NCI-H1694 (cell line): ENCODE measurements at regions not wholly inside any gene's neighbourhood (a gene's known extent, or its start where the extent isn't known, plus 50 kb on each side); places are given as distances from the start of the nearest gene placed in this dataset.
"Not testable (repeated sequence)": the region's sequence is repeated elsewhere in the genome, so short reads cannot be mapped to it uniquely, and the experiment has no call there.

Experiments used
- DNase-seq: peaks from one replicate; lab custom pipeline; 2025; lab: John Stamatoyannopoulos, UW

DNA sequence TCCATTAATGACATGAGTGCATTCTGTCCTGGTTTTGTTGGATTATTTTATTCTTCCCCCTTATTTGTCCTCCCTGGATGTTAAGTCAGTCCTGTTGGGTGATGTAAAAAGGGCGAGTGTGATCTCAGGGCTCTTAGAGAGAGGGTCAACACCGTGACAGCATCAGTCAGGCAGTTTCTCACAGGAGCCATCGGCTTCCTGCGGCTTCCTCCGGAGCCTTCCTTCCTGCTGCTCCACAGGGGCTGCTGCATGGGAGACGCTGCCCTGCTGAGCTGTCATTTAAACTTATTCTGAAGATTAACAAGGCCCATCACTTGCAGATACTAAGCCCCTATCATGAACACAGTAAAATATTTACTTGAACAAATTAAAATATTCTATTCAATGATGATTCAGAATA, 211.3 kb downstream of the SPATA31A1 start:
- DNase-seq, result not testable (repeated sequence)

DNA sequence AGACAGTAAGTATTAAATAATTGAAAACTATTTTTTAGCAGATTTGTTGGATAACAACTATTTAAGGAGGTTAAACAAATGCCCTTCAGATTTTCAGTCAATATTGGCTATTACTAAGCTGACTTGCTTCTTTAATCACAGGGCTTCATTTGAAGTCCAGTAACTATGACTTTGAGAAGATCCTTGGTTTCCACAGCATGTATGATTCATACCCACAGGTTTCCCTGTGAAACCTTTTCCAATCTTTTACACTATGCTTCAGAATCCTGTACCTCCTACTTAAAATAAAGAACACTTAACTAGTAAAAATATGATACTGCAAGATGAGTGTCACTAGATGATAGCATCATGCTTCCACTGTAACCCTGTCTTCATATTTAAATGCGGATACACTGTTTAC, 211.9 kb downstream of the SPATA31A1 start:
- DNase-seq, result not testable (repeated sequence)

DNA sequence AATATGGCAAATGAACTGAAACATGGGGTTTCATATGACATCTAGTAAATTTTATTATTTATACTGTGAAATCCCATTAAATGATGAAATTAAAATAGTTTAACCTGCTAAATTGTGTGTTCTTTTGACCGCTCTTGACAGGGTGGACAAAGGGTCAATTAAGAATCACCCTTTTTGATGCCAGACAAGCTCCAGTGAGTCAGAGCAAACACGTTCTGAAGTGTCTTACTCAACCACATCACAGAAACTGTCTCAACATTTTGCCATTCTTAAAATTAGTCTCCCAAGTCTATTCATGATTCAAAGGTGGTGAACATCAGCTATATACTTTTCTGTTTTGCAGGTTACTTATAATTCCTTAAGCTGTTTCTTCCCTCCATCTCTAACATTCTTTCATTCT, 213.4 kb downstream of the SPATA31A1 start:
- DNase-seq, result not testable (repeated sequence)

DNA sequence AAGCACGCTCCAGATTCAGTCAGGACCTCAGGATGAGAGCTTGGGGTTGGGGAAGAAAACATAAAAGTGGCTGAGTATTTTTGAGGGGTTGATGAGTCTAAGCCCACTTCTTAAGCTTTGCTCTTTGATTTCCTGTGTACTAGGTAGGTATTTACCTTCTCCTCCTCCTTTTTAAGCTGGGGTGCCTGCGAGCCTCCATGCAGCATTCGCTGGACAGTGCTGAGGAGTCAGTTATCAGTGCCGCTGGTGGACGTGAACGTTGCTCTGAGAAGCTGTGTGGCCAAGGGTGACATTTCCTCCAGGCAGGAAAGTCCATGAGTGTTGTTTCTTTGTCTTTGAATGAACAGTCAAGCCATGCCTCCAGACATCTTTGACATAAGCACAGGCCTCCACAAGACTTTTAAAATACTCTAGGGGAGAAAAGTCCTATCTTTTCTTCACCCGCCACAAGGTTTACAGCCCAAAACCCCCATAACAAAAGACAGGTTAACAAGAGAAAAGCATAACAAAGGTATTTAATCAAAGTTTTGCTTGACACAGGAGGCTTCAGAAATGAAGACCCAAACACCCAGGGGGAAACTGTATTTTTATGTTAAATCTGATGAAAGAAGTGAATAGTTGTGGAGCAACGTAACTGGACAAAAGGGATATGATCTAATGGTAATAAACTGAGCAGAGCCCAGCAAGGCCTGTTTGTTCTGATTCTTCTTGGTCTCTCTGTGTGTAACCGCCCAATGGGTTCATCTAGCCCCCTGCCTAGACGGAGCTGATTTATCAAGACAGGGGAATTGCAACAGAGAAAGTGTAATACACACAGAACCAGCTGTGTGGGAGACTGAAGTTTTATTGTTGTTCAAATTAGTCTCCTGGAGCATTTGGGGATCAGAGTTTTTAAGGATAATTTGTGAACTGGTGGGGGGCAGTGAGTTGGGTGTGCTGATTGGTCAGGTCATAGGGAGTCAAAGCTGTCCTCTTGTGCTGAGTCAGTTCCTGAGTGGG, 217.9 kb downstream of the SPATA31A1 start:
- not testable (repeated sequence) for DNase-seq

DNA sequence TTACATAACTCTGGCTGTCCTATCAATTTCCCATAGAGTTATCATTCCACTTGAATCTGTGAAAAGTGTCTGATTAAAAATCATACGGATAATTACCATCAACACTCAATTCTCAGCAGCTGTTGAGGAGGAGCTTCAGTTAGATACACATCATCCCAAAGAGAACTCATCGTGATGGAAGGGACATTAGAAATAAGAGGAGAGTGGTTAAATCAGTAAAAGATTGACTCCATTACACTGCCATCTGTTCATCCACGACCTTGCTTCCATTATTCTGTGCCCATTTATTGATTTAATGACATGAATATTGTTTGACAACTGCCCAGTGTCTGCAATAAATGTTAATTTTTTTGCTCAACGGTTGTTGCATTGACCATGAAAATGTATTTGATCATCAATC, 223.5 kb downstream of the SPATA31A1 start:
- not testable (repeated sequence) for DNase-seq

DNA sequence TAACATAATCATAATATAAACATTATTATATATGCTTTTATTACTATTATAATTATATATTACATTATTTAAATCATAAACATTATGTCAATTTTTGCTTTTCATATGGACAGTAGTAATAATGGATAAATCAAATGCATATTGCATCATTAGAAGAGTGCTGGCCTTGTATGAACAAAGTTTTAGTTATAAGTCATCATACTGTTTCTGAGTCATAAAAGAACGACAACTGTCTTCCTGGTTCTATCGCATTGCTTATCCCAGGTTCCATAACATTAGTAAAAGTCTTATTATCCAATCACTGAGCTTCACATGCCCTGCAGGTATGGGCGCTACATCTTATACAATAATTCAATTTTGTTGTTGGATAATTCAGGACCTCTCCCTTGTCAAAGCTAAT, 225.8 kb downstream of the SPATA31A1 start:
- not testable (repeated sequence) for DNase-seq

DNA sequence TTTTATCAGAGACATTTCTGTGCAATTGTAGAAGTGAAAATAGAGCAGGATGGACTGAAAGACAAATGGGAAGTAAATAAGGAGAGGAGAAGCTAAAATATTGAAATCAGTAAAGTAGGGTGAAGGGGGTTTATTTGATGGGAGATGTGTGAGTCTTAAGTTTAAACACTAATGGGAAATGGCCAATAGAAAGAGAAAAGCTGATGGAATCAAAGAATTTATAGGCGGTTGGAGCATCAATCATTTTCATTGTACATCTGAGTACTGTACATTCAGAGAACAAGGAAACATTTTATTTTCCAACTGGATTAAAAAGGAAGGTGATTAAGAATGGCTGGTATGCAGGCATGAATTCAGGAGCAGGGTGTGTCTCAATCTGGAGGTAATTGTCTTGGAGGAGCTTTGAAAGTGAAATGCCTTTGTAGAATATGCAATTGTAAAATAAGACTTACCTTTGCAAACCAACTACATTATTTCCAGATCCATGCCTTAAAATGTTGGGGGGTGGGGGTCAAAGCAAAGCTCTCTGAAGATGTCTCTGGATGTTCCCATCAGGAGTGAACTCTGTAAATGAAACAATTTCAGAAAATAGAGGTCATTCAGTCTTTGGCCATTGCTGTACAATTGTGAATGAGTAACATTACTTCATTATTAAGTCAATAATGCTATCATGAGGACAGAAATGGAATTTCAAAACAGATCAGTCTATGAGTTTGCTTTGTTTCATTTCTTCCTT, 227.4 kb downstream of the SPATA31A1 start:
- not testable (repeated sequence) for DNase-seq

DNA sequence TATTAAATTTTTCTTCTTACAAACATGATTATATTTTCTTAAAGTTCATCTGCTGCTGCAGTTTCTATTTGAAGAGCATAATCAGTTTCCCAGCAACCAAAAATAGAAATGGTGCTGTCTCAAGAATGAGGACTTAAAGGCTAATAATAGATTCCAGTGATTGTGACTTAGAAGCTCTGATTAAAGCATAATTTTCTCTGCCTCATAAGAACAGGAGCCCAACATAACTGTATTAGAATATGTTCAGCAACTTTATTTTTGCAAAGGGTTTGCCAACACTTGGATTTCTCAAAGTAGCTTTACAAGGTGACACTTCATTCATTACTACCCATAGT, 227.9 kb downstream of the SPATA31A1 start:
- not testable (repeated sequence) for DNase-seq

DNA sequence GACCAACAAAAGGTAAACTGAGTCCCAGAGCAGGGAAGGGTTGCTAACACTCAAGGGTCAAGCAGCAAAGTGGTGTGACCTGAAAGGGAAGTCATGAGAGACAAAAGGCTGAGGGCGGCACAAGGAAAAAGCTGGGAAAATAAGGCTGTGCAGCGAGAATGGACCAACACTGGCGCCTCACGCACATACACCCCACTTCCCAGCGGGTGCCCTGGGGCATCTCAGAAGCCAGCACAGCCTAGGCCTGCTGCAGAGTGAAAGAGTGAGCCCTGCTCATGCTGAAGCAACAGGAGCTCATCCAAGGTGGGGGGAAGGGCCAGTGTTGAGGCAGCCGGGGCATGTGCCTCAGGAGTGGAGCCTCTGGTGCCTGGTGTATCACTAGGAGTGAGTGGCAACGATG, 229.8 kb downstream of the SPATA31A1 start:
- not testable (repeated sequence) for DNase-seq

DNA sequence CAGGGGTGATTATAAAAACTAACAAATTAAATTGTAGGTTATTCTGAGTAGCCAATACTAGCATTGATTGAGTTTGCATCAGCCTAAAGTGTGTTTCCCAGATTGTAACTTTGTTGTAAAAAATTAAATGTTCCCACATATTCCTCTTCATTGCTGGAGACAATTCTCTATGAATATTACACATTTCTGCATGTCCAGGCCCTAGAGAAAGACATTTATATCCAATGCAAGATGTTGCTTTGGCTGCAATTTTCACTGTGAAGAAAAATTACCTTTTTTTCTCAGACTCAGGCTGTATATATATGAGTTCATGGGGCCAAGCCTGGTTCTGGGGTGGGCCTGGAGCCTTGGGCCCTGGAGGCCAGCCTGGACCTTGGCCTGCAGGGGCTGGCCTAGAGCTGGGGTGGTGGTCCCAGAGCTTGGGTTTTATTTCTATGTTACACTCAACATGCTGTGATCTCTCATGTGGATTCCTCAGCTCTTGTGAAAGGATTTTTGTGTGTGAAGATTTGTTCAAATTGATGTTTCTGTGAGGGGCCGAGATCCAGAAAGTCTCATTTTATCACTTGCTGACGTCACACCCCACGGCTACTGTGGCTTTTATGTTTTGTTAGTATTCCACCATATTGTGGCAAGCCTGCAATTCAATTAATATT, 232.5 kb downstream of the SPATA31A1 start:
- DNase-seq, result no peak

DNA sequence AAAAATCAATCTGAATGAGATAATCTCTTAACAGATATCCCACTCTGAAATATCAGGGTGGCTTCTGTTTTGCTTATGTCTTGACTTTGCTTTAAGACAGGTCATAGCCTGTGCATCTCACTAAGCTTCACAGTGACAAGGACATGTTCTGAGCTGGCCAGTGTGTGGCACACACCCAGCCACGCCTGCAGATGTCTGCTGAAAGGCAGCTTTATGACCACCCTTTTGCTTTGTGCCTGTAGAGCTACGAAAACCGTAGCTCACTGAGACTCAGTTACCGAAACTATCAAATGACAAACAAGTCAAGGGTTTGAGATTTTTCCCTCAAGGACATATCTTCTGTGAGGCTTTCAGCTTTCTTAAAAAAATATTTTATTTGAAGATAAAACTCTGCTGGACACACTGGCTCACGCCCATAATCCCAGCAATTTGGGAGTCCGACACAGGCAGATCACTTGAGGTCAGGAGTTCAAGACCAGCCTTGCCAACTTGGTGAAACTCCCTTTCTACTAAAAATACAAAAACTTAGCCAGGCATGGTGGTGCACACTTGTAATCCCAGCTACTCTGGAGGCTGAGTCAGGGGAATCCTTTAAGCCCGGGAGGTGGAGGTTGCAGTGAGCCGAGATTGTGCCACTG, 233.2 kb downstream of the SPATA31A1 start:
- DNase-seq, result no peak

DNA sequence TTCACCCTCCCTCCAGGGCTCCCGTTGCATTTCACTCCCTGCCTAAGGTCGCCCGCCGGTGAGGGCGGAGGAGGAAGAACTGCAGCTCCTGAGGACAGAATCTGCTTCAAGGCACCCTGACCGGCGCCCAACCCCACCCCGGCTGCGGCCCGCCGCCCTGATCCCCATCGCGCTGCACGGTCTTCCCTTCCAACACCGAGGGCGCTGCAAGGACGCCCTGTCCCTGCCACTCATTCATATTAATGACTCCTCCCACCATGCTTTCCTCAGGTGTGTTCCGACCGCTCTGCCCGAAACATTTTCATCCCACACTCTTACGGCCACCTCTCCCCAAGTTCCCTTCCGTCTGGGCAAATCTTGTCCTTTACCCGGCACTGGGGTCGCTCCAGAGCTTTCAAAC, 248.6 kb downstream of the SPATA31A1 start:
- not testable (repeated sequence) for DNase-seq

DNA sequence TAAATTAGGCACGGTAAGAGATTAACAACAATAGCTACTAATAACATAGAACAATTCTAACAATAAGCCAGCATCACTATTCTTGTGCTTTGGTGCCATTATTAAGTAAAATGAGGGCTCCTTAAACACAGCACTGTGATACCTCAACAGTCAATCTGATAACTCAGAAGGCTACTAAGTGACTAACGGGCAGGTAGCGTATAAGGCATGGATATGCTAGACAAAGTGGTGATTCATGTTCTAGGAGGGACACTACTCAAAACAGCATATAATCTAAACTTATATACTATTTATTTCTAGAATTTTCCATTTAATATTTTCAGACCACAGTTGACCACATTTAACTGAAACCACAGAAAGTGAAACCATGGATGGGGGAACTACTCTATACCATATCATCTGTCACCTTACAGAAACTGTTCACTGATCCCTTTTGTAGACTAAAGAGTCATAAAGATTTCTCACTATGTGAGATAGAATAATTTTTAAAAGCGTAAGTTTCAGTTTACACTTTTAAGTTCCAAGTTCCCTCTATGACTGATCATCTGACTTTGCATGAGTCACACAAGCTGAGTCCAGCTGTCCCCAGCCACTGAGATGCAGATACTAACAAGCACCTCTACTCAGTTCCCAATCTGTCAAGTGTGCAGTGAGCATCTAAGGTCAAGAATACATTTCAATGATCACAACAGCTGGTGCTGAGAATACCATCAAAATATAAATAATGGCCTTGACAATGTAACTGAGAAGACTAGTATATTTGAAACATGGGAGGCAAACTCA, 256.2 kb downstream of the SPATA31A1 start:
- DNase-seq, result not testable (repeated sequence)

DNA sequence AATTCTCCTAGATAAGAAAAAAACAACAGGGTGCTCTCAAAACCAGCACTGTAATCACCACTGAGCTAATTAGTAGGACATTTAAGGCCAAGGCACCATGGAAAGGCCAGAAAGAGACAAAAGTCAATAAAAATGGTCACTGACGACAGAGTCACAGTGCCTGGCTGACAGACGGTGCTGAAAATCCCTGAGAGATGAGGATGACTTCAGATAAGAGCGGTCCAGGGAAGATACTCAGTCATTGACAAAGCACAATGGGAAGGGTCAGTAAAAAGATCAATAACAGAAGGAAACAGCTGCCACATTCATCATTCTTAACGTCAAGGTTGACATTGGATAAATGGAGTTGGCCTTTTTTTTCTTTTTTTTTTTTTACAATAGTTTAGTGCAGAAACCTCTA, 261.0 kb downstream of the SPATA31A1 start:
- DNase-seq, result not testable (repeated sequence)

DNA sequence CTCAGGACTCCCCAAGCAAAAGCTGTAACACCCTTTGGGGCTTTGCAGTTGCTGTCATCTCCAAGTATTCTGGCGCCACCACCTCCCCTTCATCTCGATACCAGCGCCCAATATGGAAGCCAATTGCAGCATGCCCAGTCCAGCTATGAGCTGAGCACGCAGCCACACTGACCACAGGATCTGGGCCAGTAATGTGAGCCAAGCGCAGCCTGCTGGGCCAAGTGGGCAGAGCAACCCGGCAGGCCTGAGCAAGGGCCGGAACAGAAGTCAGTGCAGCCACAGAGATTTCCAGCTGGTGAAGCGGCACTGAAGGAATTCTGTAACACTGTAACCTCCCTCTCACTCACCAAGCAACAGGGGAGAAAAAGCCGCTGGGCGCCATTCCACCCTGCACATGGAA, 268.6 kb downstream of the SPATA31A1 start:
- DNase-seq, result not testable (repeated sequence)

DNA sequence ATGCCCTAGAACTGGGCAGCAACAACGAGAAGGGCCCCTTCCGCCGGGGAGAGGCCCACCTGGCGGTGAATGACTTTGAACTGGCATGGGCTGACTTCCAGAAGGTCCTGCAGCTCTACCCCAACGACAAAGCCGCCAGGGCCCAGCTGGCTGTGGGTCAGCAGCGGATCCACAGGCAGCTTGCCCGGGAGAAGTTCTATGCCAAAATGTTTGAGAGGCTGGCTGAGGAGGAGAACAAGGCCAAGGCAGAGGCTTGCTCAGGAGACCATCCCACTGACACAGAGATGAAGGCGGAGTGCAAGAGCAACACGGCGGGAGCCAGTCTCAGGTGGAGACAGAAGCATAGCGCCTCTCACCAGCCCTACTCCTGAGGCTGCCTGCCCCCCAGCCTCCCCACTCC, 276.6 kb downstream of the SPATA31A1 start:
- DNase-seq, result not testable (repeated sequence)

DNA sequence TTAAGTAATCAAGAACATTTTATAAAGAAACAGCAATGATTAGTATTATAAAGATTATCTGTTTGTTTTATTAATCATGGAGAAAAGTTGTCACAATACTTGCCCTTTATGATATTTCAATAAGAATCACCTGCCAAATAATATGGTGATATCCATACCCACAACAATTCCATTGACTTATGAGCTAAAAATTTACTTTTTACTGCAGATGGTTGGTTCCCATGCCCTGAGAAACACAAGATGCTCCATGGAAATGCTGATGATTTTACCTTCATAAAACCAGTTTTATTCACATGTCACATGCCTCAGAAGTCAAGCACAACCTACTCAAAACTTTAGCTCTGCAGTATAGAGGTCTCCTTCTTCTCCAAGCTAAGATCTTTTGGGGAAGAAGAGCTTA, 293.6 kb downstream of the SPATA31A1 start:
- DNase-seq, result not testable (repeated sequence)

DNA sequence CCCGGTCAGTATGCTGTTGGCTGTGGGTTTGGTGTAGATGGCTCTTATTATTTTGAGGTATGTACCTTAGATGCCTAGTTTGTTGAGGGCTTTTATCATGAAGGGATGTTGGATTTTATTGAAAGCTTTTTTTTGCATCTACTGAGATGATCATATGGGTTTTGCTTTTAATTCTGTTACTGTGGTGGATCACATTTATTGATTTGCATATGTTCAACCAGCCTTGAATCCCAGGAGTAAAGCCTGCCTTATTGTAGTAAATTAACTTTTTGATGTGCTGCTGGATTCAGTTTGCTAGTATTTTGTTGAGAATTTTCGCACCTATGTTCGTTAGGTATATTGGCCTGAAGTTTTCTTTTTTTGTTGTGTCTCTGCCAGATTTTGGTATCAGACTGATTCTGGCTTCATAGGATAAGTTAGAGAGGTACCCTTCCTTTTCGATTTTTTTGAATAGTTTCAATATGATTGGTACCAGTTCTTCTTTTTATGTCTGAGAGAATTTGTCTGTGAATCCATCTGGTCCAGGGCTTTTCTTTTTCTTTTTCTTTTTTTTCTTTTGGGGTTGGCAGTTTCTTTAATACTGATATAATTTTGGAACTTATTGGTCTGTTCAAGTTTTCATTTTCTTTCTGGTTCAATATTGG, 301.6 kb downstream of the SPATA31A1 start:
- DNase-seq, result not testable (repeated sequence)

DNA sequence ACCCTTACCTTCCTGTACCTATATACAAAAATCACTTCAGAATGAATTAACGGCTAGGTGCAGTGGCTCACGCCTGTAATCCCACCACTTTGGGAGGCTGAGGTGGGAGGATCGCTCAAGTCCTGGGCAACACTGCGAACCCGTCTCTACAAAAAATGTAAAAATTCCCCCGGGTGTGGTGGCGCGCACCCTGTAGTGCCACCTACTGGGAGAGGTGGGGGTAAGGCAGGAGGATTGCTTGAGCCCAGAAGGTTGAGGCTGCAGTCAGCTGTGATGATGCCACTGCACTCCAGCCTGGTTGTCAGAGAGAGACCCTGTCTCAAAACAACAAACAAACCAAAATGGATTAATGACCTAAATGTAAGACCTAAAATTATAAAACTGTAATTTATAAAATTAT, 307.6 kb downstream of the SPATA31A1 start:
- DNase-seq, result not testable (repeated sequence)

DNA sequence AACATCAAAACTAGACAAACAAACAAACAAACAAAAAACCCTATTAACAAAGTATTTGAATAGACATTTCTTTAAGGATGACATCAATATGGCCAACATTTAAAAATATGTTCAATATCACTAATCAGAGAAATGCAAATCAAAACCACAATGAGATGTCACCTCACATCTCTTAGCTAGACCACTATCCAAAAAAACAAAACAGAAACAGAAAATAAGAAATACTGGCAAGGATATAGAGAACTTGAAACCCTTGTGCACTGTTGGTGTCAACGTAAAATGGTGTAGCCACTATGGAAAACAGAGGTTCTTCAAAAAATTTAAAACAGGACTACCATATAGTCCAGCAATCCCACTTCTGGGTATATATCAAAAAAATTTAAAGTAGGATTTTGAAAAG, 308.2 kb downstream of the SPATA31A1 start:
- not testable (repeated sequence) for DNase-seq

DNA sequence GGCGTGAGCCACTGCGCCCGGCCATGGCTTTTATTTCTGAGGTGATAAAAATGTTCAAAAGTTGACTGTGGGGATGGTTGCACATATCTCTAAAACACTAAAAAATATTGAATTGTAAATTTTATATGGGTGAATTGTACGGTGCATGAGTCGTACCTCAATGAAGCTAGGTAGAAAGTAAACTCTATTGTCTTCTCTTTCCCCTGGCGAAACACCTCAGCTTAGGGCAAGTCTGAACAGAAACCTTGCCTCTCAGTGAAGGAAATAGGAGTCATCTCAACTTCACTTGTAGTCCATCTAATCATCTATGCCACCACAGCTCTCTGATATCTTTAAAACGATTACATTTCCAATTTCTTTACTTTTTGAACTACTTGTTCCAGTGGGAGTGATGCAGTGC, 309.6 kb downstream of the SPATA31A1 start:
- DNase-seq, result not testable (repeated sequence)
